Esophagus (tissue), 2 donors: ENCODE measurements at regions not wholly inside any gene's neighbourhood (a gene's known extent, or its start where the extent isn't known, plus 50 kb on each side); places are given as distances from the start of the nearest gene placed in this dataset.

Experiments used
- H3K27ac ChIP-seq, 2 donors: one replicate each; pipeline ENCODE4 v1.5.1; 2013; ENCODE audit warnings: low read depth in 2 of 2, mild to moderate bottlenecking in 2 of 2, inconsistent platforms in 1 of 2, low read length in 1 of 2, moderate library complexity in 1 of 2
- H3K27me3 ChIP-seq, 2 donors: one replicate each; pipeline ENCODE4 v1.6.1; 2013; ENCODE audit warnings: low read length in 2 of 2, control low read depth in 1 of 2, mild to moderate bottlenecking in 1 of 2; ENCODE audit not compliant: insufficient read depth in 2 of 2, control insufficient read depth in 1 of 2
- H3K36me3 ChIP-seq, 2 donors: one replicate each; pipeline ENCODE4 v1.6.1; 2013; ENCODE audit warnings: low read length in 1 of 2; ENCODE audit not compliant: control insufficient read depth in 2 of 2, insufficient read depth in 2 of 2
- H3K4me1 ChIP-seq, 2 donors: one replicate each; pipeline ENCODE4 v1.6.1; 2013; ENCODE audit warnings: low read length in 1 of 2; ENCODE audit not compliant: control insufficient read depth in 2 of 2, insufficient read depth in 2 of 2
- H3K4me3 ChIP-seq, 2 donors: one replicate each; pipeline ENCODE4 v1.5.1; 2013; ENCODE audit warnings: low read length in 2 of 2, mild to moderate bottlenecking in 2 of 2, low read depth in 1 of 2, moderate library complexity in 1 of 2
- H3K9me3 ChIP-seq, 2 donors: one replicate each; pipeline ENCODE4 v1.6.1; 2013; ENCODE audit warnings: mild to moderate bottlenecking in 2 of 2, low read depth in 1 of 2, low read length in 1 of 2, moderate library complexity in 1 of 2; ENCODE audit not compliant: control insufficient read depth in 2 of 2, insufficient read depth in 1 of 2
- WGBS, 2 donors: extraction: QIAGEN DNeasy Blood & Tissue Kit; methylation state at CpG; one replicate each; pipeline ENCODE4 v1.1.7; 2013; 5-methylcytosine and 5-hydroxymethylcytosine counted together
- donor health status: healthy with polysubstance abuse.
- donor health status: Bipolar disorder and iron deficiency.

DNA sequence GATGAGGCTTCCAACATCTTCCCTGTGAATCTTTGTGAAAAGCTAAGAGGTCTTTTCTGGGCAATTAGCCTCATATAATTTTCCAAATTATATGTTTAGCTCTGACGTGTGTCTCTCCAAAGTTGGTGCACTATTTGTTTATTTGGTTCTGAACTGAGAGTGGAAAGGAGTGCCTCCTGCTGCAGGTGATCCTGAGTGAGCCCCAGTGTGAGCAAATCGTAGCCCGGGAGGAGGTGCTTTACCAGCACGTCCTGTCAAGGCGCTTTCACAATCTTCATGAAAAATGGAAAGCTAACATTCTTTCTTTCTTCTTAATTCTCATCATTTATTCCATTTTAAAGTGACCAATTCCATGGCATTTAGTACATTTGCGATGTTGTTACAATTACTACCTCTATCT is 231.9 kb downstream of the BMP2 start:
- Histone ChIP-seq H3K9me3 (no peaks in the 10 kb centered on the region), H3K4me3 (no peak overlapping the region), H3K4me1 (no peaks in the 10 kb centered on the region), H3K27ac (no peak overlapping the region), H3K27me3 (no peaks in the 10 kb centered on the region), H3K36me3 (no peaks in the 10 kb centered on the region)
- 57 to 59% methylated on average over 6 of the region's 6 CpGs for WGBS, 2 donors

DNA sequence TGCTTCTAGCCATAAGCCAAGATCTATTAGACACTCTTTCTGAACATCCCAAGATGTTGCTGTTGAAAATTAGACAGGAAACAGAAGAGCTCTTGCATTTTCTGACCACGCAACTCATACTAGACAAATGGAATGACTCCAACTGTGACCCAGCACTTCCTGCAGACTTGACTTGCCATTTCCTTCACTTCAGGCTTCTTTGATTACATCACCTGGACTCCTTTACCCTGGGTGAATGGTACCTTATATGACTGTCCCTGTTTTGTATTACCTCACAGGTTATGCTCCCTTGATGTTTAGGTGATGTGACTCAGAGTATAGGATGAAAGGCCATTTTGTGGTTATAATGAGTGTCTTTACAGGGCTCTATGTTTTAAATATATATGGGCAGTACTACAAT is 236.1 kb downstream of the BMP2 start:
- 62 to 69% methylated on average over 1 of the region's 1 CpG for WGBS, 2 donors
- no peaks in the 10 kb centered on the region for H3K36me3 ChIP-seq
- no peak overlapping the region for H3K4me3 ChIP-seq
- H3K4me1 ChIP-seq, result no peaks in the 10 kb centered on the region
- H3K27ac ChIP-seq, result no peak overlapping the region
- H3K9me3 ChIP-seq, result no peaks in the 10 kb centered on the region
- no peaks in the 10 kb centered on the region for H3K27me3 ChIP-seq

DNA sequence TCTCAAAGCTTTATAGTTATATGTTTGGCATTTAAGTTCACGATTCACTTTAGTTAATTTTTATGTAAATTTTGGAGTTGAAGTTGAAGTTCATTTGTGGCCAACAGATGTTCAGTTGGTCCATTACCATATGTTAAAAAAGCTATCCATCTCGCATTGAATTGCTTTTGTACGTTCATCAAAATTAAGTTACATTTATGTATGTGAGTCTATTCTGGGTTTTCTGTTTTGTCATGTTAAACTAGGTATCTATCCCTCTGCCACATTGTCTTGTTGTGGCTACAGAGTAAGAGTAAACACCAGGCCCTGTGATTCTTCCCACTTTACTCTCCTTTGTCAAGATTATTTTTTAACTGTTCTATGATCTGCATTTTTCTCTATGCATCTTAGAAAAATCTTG is 237.3 kb downstream of the BMP2 start:
- Histone ChIP-seq H3K4me3 (no peak overlapping the region), H3K27me3 (no peaks in the 10 kb centered on the region), H3K4me1 (no peaks in the 10 kb centered on the region), H3K27ac (no peak overlapping the region), H3K9me3 (no peaks in the 10 kb centered on the region), H3K36me3 (no peaks in the 10 kb centered on the region)
- WGBS, 2 donors, result 90 to 91% methylated on average over 3 of the region's 3 CpGs

DNA sequence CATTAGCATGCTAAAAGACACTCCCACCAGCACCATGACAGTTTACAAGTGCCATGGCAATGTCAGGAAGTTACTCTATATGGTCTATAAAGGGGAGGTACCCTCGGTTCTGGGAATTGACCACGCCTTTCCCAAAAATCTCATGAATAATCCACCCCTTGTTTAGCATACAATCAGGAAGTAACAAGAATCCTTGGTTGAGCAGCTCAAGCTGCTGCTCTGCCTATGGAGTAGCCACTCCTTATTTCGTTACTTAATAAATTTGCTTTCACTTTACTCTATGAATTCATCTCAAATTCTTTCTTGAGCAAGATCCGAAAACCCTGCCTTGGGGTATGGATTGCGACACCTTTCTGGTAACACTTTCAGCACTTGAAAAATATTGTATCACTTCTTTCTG is 243.0 kb downstream of the BMP2 start:
- 35 to 44% methylated on average over 5 of the region's 5 CpGs for WGBS, 2 donors

DNA sequence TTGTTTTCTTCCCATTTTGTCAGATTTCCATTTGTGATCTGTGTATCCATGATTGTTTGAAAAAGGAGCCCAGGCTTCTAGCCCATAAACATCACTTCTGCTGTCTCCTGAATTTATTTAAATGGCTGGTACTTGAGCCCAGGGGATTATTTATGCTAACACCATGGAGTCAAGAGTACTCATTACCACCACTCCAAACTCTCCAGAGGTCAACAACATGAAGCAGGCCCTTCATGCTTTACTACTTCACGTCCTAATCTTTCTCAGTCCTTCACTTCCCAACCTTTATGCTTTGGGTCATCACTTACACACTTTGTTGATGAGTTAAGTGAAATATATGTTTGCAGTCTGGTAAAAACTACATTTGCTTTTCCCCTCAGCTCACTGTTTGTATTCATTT is 247.8 kb downstream of the BMP2 start:
- H3K36me3 ChIP-seq, result no peaks in the 10 kb centered on the region
- H3K27ac ChIP-seq, result no peak overlapping the region
- H3K9me3 ChIP-seq, result no peaks in the 10 kb centered on the region
- 34 to 60% methylated on average over 1 of the region's 1 CpG for WGBS, 2 donors
- no peak overlapping the region for H3K4me3 ChIP-seq
- no peaks in the 10 kb centered on the region for H3K4me1 ChIP-seq
- H3K27me3 ChIP-seq, result no peaks in the 10 kb centered on the region

More for the DNA sequence above, 243.0 kb downstream of the BMP2 start:
- Histone ChIP-seq H3K4me3 (no peak overlapping the region), H3K36me3 (no peaks in the 10 kb centered on the region), H3K4me1 (no peaks in the 10 kb centered on the region), H3K27me3 (no peaks in the 10 kb centered on the region), H3K9me3 (no peaks in the 10 kb centered on the region), H3K27ac (peak overlapping the region; percentile 42 to 54)

DNA sequence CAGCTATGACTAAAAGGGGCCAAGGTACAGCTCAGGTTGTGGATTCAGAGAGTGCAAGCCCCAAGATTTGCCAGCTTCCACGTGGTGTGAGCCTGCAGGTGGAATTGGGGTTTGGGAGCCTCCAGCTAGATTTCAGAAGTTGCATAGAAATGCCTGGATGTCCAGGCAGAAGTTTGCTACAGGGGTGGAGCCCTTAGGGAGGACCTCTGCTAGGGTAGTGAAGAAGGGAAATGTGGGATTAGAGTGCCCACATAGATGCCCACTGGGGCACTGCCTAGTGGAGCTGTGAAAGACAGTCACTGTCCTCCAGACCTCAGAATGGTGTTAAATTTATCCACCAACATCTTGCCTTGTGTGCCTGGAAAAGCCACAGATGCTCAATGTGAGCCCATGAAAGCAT is 255.1 kb downstream of the BMP2 start:
- no peaks in the 10 kb centered on the region for H3K4me1 ChIP-seq

DNA sequence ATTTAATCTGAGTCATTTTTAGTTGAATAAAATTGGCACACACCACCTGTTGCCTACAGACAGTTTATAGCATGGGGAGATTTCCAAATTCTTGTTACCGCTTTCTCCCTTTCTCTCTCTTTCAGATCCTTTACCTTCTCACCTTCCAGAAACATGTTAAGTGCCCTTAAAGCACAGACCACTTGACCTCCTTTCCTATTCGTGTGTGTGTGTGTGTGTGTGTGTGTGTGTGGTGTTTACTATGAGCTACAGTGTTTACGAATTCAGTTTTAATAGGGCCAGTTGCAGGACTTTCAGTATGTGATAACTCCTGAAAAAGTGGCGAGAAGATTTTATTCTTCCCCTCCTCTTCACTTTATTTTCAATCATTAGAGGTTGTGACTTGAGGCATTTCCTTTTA is 258.1 kb downstream of the BMP2 start:
- Histone ChIP-seq H3K36me3 (no peaks in the 10 kb centered on the region), H3K4me3 (no peak overlapping the region), H3K4me1 (no peaks in the 10 kb centered on the region), H3K9me3 (peaks cover 0 to 5% of the 10 kb centered on the region in 2 donors), H3K27ac (no peak overlapping the region), H3K27me3 (no peaks in the 10 kb centered on the region)
- WGBS, 2 donors, result 39 to 53% methylated on average over 4 of the region's 4 CpGs

More for the DNA sequence above, 255.1 kb downstream of the BMP2 start:
- Histone ChIP-seq H3K36me3 (no peaks in the 10 kb centered on the region), H3K27me3 (no peaks in the 10 kb centered on the region), H3K27ac (no peak overlapping the region), H3K4me3 (no peak overlapping the region), H3K9me3 (peaks cover 0 to 5% of the 10 kb centered on the region in 2 donors)
- WGBS, 2 donors, result 41 to 52% methylated on average over 1 of the region's 1 CpG

DNA sequence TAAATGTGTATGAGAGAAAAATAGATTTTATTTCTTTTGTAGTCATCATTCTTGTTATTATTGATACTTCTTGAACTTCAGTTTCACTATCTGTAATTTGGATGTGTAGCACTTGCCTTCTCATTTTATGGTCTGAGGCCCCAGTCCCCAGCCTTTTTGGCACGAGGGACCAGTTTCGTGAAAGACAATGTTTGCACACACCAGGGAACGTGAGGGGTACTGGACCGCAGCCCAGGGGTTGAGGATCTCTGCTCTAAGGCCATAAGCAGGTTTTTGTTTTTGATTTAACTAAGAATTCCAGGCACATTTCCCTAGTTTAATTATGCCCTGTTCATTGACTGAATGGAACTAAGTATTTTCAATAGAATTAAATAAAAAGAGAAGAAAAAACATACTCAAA is 261.5 kb downstream of the BMP2 start:
- no peaks in the 10 kb centered on the region for H3K9me3 ChIP-seq
- no peak overlapping the region for H3K27ac ChIP-seq
- WGBS, 2 donors, result 77 to 81% methylated on average over 4 of the region's 4 CpGs
- no peaks in the 10 kb centered on the region for H3K36me3 ChIP-seq
- no peaks in the 10 kb centered on the region for H3K27me3 ChIP-seq
- H3K4me1 ChIP-seq, result no peaks in the 10 kb centered on the region
- no peak overlapping the region for H3K4me3 ChIP-seq

DNA sequence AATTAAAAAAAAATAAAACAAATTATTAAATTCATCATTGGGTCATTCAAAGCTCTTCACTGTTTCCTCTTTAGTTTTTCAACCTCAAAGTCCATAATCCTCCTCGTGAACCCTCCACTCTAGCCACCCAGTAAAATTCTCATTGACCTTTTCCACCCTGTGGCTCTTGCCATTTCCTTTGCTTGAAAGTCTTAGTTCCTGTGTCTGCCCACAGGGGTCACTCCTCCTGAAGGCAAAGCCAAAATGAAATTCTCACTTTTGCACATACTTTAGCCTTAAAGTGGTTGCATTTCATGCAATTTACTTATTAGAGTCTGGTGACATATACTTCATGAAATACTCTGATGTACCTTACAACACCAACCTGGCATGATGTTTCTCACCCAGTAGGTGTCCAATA is 263.7 kb downstream of the BMP2 start:
- 43 to 70% methylated on average over 1 of the region's 1 CpG for WGBS, 2 donors
- H3K9me3 ChIP-seq, result no peaks in the 10 kb centered on the region

DNA sequence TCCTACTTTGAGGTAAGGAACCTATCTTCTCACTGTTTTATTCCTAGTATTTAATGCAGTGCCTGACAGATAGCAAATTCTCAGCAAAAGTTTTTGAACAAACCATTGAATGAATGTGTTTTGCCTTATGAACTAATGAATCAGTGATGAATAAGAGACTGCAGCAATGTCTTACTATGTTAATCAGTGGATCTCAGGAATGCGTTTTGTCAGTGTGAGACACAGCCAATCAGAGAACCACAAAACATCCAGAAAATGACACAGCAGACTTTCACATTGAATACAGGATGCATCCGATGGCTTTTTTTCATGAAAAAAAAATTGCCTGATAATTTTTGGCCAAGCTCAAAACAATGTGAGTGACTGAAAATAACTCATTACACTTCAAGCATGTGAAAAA is 270.5 kb downstream of the BMP2 start:
- H3K27me3 ChIP-seq, result no peaks in the 10 kb centered on the region
- no peak overlapping the region for H3K27ac ChIP-seq
- no peak overlapping the region for H3K4me3 ChIP-seq
- H3K4me1 ChIP-seq, result no peaks in the 10 kb centered on the region
- no peaks in the 10 kb centered on the region for H3K36me3 ChIP-seq
- WGBS, 2 donors, result 79 to 87% methylated on average over 2 of the region's 2 CpGs
- no peaks in the 10 kb centered on the region for H3K9me3 ChIP-seq

More for the DNA sequence above, 263.7 kb downstream of the BMP2 start:
- Histone ChIP-seq H3K4me1 (no peaks in the 10 kb centered on the region), H3K27ac (no peak overlapping the region), H3K4me3 (no peak overlapping the region), H3K36me3 (no peaks in the 10 kb centered on the region), H3K27me3 (no peaks in the 10 kb centered on the region)
